Transverse colon (tissue), 4 donors: ENCODE measurements at regions not wholly inside any gene's neighbourhood (a gene's known extent, or its start where the extent isn't known, plus 50 kb on each side); places are given as distances from the start of the nearest gene placed in this dataset.

Experiments
- DNase-seq: peaks from one replicate; pipeline ENCODE4 v3.0.0-alpha.2; 2019
- H3K27ac ChIP-seq, 4 donors: fragments of 200-600 bp; sonication (generic); 2 replicates each; pipeline ENCODE4 v1.5.1; 2016 to 2018; ENCODE audit warnings: inconsistent platforms in 4 of 4
- H3K27me3 ChIP-seq: fragments of 200-600 bp; sonication (generic); 2 replicates; pipeline ENCODE4 v1.5.1; 2017; ENCODE audit warnings: inconsistent platforms
- H3K36me3 ChIP-seq, 4 donors: fragments of 200-600 bp; sonication (generic); 2 replicates each; pipeline ENCODE4 v1.5.1; 2017 to 2019; ENCODE audit warnings: inconsistent platforms in 4 of 4
- H3K4me1 ChIP-seq, 4 donors: fragments of 200-600 bp; sonication (generic); 2 replicates each; pipeline ENCODE4 v1.5.1; 2017 to 2020; ENCODE audit warnings: inconsistent platforms in 4 of 4
- H3K4me3 ChIP-seq, 4 donors: fragments of 200-600 bp; sonication (generic); 1 replicate in 1 of 4; 2 replicates in 3 of 4; pipeline versions ENCODE4 v1.5.1 to v1.6.1; 2017 to 2019; ENCODE audit warnings: inconsistent platforms in 4 of 4
- H3K9me3 ChIP-seq, 2 donors: fragments of 200-600 bp; sonication (generic); 2 replicates each; pipeline ENCODE4 v1.5.1; 2017 to 2019; ENCODE audit warnings: inconsistent platforms in 2 of 2
- EP300 ChIP-seq: sonication (generic); formaldehyde crosslinking; IDR thresholded peaks from one replicate; pipeline ENCODE4 v1.6.1; 2017; ENCODE audit warnings: antibody characterized with exemption, low read depth
- POLR2A ChIP-seq: fragments of 450-650 bp; IDR thresholded peaks from one replicate; pipeline ENCODE4 v1.6.1; 2016; ENCODE audit warnings: antibody characterized with exemption, mild to moderate bottlenecking, moderate library complexity
- POLR2AphosphoS5 ChIP-seq, 3 donors: sonication (generic); formaldehyde crosslinking; IDR thresholded peaks; one replicate each; pipeline ENCODE4 v1.6.1; 2016; ENCODE audit warnings: antibody characterized with exemption in 3 of 3
- WGBS, 2 donors: methylation state at CpG; one replicate each; pipeline ENCODE4 v1.1.5; 2018; ENCODE audit warnings: low coverage in 1 of 2; 5-methylcytosine and 5-hydroxymethylcytosine counted together
- in situ Hi-C, 4 donors: fragments of 200-750 bp; cut with MboI; loops; one replicate each; pipeline versions ENCODE4 v1.15.0 to v1.15.1; 2017; ENCODE audit warnings: low sequenced_read_pairs in 3 of 4, low pct_ligation_motif_present in 1 of 4, low pct_unique_long_range_greater_than_20kb in 1 of 4
- intact Hi-C: fragments of 100-400 bp; cut with DNase I; formaldehyde crosslinking; loops from one replicate; pipeline ENCODE4 v1.15.1; 2023; ENCODE audit warnings: low total_unique reads
- TF ChIP-seq, protein P1 (sequence below), 5 experiments: fragments of 200-600 bp in 3 of 5; fragments of 450-650 bp in 2 of 5; sonication (generic) in 3 of 5; IDR thresholded peaks; 1 replicate in 2 of 5; 2 replicates in 3 of 5; pipeline ENCODE4 v1.5.1; 2016 to 2017; ENCODE audit warnings: antibody characterized with exemption in 5 of 5, inconsistent platforms in 3 of 5, mild to moderate bottlenecking in 2 of 5, moderate library complexity in 1 of 5

DNA sequence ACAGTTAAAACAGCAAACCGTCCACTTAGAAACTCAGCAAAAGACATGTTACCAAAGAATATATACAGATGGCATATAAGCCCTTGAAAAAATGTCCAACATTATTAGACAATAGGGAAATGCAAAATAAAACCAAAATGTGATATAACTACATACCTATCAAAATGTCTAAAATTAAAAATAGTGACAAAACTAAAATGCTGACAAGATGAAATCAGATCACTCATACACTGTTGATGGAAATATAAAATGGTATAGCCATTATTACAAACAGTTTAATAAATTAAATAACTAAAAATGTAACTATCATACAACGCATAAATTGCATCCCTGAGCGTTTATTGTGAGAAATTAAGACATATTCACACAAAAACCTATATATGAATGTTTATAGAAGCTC, 939.7 kb upstream of the ZWINT start:
- in situ Hi-C loops: no loop called here

DNA sequence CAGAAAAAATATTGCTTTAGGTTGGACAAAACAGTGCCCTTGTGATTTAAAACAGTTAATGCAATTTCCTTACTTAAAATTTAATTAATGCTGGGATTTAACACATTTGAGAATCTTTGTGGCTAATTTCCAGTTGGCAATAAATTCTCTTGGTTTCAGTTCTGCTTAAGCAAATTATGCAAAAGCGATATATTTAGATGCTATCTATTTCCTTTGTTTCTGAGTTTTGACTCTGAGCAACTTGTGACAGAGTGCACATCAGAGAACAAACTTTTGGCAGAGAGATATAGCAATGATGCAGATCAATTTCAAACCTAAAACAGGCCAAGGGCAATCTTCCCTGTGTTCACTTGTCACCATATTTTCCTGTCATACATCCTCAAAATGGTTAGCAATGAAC, 933.6 kb upstream of the ZWINT start:
- Histone ChIP-seq H3K4me1 (no peaks in the 10 kb centered on the region), H3K9me3 (no peaks in the 10 kb centered on the region), H3K4me3 (no peak overlapping the region), H3K27me3 (no peaks in the 10 kb centered on the region), H3K36me3 (no peaks in the 10 kb centered on the region), H3K27ac (no peak overlapping the region)
- no peak for DNase-seq
- WGBS, 2 donors: 67 to 75% methylated on average over 1 of the region's 1 CpG
- in situ Hi-C loops: no loop called here
- TF ChIP-seq POLR2A (no peak), POLR2AphosphoS5 (IDR thresholded peaks at IDR 0.05) (no peak), EP300 (no peak)
- TF ChIP-seq, protein P1, sequence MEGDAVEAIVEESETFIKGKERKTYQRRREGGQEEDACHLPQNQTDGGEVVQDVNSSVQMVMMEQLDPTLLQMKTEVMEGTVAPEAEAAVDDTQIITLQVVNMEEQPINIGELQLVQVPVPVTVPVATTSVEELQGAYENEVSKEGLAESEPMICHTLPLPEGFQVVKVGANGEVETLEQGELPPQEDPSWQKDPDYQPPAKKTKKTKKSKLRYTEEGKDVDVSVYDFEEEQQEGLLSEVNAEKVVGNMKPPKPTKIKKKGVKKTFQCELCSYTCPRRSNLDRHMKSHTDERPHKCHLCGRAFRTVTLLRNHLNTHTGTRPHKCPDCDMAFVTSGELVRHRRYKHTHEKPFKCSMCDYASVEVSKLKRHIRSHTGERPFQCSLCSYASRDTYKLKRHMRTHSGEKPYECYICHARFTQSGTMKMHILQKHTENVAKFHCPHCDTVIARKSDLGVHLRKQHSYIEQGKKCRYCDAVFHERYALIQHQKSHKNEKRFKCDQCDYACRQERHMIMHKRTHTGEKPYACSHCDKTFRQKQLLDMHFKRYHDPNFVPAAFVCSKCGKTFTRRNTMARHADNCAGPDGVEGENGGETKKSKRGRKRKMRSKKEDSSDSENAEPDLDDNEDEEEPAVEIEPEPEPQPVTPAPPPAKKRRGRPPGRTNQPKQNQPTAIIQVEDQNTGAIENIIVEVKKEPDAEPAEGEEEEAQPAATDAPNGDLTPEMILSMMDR (IDR thresholded peaks at IDR 0.05): no peak
- intact Hi-C loops: no loop called here

More for the DNA sequence above, 939.7 kb upstream of the ZWINT start:
- TF ChIP-seq POLR2AphosphoS5 (IDR thresholded peaks at IDR 0.05) (no peak), POLR2A (no peak), EP300 (no peak)
- TF ChIP-seq, protein P1 (IDR thresholded peaks at IDR 0.05): no peak
- Histone ChIP-seq H3K4me3 (no peak overlapping the region), H3K27ac (no peak overlapping the region), H3K36me3 (no peaks in the 10 kb centered on the region), H3K9me3 (no peaks in the 10 kb centered on the region), H3K4me1 (no peaks in the 10 kb centered on the region), H3K27me3 (no peaks in the 10 kb centered on the region)
- intact Hi-C loops: no loop called here
- DNase-seq: no peak
- 81 to 87% methylated on average over 3 of the region's 3 CpGs for WGBS, 2 donors

DNA sequence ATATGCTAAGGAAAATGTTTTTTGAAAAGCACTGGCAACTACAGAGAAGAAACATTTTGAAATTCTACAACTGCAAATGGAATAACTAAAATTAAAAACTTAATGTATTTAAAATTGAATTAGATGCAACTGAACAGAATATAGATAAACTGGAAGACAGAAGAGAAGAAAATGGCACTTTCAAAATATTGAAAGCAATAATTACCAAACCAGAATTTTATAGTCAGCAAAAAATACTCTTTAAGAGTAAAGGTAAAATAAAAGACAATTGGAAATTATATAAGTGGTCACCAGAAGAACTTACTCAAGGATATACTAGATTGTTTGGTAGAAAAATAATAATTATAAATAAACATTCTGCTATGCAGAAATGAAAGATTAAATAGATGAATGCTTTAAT, 927.7 kb upstream of the ZWINT start:
- H3K27me3 ChIP-seq: no peaks in the 10 kb centered on the region
- H3K36me3 ChIP-seq: no peaks in the 10 kb centered on the region
- in situ Hi-C loops: no loop called here
- intact Hi-C loops: no loop called here
- TF ChIP-seq, protein P1 (IDR thresholded peaks at IDR 0.05): no peak
- TF ChIP-seq POLR2AphosphoS5 (IDR thresholded peaks at IDR 0.05): no peak
- no peak for TF ChIP-seq POLR2A
- TF ChIP-seq EP300: no peak
- H3K9me3 ChIP-seq: peaks cover 0 to 6% of the 10 kb centered on the region in 2 donors
- no peak overlapping the region for H3K27ac ChIP-seq
- H3K4me1 ChIP-seq: no peaks in the 10 kb centered on the region
- DNase-seq: no peak
- H3K4me3 ChIP-seq: no peak overlapping the region

DNA sequence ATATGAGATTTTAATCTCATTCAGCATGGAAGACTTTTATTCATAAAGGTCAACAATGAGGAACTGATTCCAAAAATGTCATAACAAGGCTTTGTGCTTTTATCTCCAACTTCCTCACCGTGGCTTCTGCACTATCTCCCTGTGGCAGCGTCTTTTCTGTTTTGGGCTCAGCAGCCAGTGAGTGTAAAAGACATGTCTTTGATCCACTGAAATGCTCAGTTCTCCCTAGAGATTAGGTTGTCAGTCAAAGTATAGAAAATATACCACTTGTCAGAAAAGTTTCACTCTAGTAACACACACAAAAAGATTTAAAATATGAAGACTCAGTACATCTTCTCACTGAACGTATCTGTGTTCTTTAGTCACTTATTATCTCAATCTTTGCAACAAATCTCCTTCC, 901.8 kb upstream of the ZWINT start:
- TF ChIP-seq, protein P1 (IDR thresholded peaks at IDR 0.05): no peak
- no peak for TF ChIP-seq POLR2A
- TF ChIP-seq POLR2AphosphoS5 (IDR thresholded peaks at IDR 0.05): no peak
- no peak for TF ChIP-seq EP300
- no peak for DNase-seq

More for the DNA sequence above, 901.8 kb upstream of the ZWINT start:
- Histone ChIP-seq H3K27ac (no peak overlapping the region), H3K4me1 (no peaks in the 10 kb centered on the region), H3K4me3 (no peak overlapping the region), H3K36me3 (no peaks in the 10 kb centered on the region), H3K27me3 (no peaks in the 10 kb centered on the region), H3K9me3 (no peaks in the 10 kb centered on the region)
- in situ Hi-C loops (no loop called here), intact Hi-C loops (no loop called here)
- 50 to 57% methylated on average over 3 of the region's 3 CpGs for WGBS, 2 donors
